Endothelial cell (in vitro differentiated cells): ENCODE measurements at regions not wholly inside any gene's neighbourhood (a gene's known extent, or its start where the extent isn't known, plus 50 kb on each side); places are given as distances from the start of the nearest gene placed in this dataset.
A peak's percentile ranks its signal among the peaks of the same experiment; 100 is the strongest.

Experiments
- DNase-seq: peaks from one replicate; pipeline ENCODE4 v3.0.0; 2021; ENCODE audit warnings: low spot score
- H3K27ac Mint-ChIP-seq: one replicate; pipeline ENCODE4 v1.8.0; 2021; ENCODE audit warnings: mixed read lengths, inconsistent platforms; ENCODE audit not compliant: unreplicated experiment
- H3K27me3 Mint-ChIP-seq: one replicate; pipeline ENCODE4 v1.8.0; 2021; ENCODE audit warnings: mild to moderate bottlenecking, moderate library complexity, mixed read lengths, inconsistent platforms; ENCODE audit not compliant: unreplicated experiment
- H3K36me3 Mint-ChIP-seq: one replicate; pipeline ENCODE4 v1.8.0; 2021; ENCODE audit warnings: mild to moderate bottlenecking, low read depth, mixed read lengths, inconsistent platforms; ENCODE audit not compliant: unreplicated experiment
- H3K4me1 Mint-ChIP-seq: one replicate; pipeline ENCODE4 v1.8.0; 2021; ENCODE audit warnings: mild to moderate bottlenecking, mixed read lengths, inconsistent platforms; ENCODE audit not compliant: unreplicated experiment
- H3K4me3 Mint-ChIP-seq: one replicate; pipeline ENCODE4 v1.8.0; 2021; ENCODE audit warnings: mild to moderate bottlenecking, mixed read lengths, inconsistent platforms; ENCODE audit not compliant: unreplicated experiment
- H3K9me3 Mint-ChIP-seq: one replicate; pipeline ENCODE4 v1.8.0; 2021; ENCODE audit warnings: mixed read lengths, inconsistent platforms; ENCODE audit not compliant: unreplicated experiment
- CTCF ChIP-seq: fragments of 200-600 bp; sonication (generic); IDR thresholded peaks from one replicate; pipeline ENCODE4 v1.5.0; 2021; ENCODE audit warnings: antibody characterized with exemption; ENCODE audit not compliant: unreplicated experiment

GRCh38 chr10:129244298-129244697, 222.7 kb upstream of the MGMT start:
- no peak for TF ChIP-seq CTCF

DNA sequence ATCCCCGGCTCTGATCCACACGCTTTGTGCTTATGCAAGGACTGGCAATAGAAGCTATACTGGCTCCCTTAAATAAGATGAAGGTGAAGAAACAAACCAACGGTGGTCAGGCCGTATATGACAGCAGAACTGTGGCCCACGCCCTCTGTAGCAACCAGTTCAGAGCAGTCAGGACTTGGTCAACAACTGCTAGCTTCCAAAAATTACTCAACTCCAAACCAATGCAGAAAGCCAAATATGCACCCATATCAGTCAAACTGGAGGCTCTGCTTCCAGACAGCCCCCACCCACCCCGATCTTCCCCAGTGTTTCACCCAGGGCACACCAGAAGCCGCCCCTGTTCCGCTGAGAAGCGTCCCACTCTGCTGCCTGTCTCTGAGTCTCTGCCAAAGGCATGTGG, 222.3 kb upstream of the MGMT start:
- H3K9me3 Mint-ChIP-seq = no peaks in the 10 kb centered on the region
- no peak overlapping the region for H3K4me3 Mint-ChIP-seq
- no peaks in the 10 kb centered on the region for H3K36me3 Mint-ChIP-seq
- peaks cover 4% of the 10 kb centered on the region for H3K27me3 Mint-ChIP-seq
- no peak for DNase-seq
- H3K27ac Mint-ChIP-seq = no peak overlapping the region
- no peak for TF ChIP-seq CTCF
- H3K4me1 Mint-ChIP-seq = no peaks in the 10 kb centered on the region

More at GRCh38 chr10:129244298-129244697, 222.7 kb upstream of the MGMT start:
- no peaks in the 10 kb centered on the region for H3K36me3 Mint-ChIP-seq
- H3K9me3 Mint-ChIP-seq = no peaks in the 10 kb centered on the region
- H3K27ac Mint-ChIP-seq = no peak overlapping the region
- DNase-seq = no peak
- H3K4me3 Mint-ChIP-seq = no peak overlapping the region
- peaks cover 4% of the 10 kb centered on the region for H3K27me3 Mint-ChIP-seq
- H3K4me1 Mint-ChIP-seq = no peaks in the 10 kb centered on the region

GRCh38 chr10:129253161-129253864, 213.7 kb upstream of the MGMT start:
- Mint-ChIP-seq H3K27me3 (no peaks in the 10 kb centered on the region), H3K27ac (no peak overlapping the region), H3K9me3 (no peaks in the 10 kb centered on the region), H3K4me3 (no peak overlapping the region), H3K36me3 (peaks cover 5% of the 10 kb centered on the region), H3K4me1 (peaks cover 8% of the 10 kb centered on the region)
- no peak for DNase-seq
- no peak for TF ChIP-seq CTCF

DNA sequence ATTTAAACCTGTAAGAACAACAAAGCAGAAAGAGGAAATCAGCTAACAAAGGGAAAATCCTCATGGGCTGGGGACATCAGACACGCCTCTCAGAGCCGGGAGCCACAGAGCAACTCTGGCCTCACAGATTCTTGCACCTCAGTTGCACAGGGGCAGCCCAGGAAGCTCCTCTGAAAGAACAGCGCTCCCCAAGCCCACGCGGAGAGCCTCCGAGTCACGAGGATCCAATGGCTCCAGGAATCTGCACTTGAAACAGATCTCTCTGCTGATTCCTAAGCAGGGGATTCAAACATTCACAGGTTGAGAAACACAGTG, 213.2 kb upstream of the MGMT start:
- Mint-ChIP-seq H3K27me3 (no peaks in the 10 kb centered on the region), H3K4me3 (no peak overlapping the region), H3K27ac (peak overlapping the region; percentile 33), H3K4me1 (peaks cover 8% of the 10 kb centered on the region), H3K36me3 (peaks cover 5% of the 10 kb centered on the region), H3K9me3 (no peaks in the 10 kb centered on the region)
- no peak for TF ChIP-seq CTCF
- DNase-seq = no peak

GRCh38 chr10:129258283-129258923, 208.6 kb upstream of the MGMT start:
- no peak overlapping the region for H3K4me3 Mint-ChIP-seq
- no peak overlapping the region for H3K27ac Mint-ChIP-seq
- no peak for TF ChIP-seq CTCF
- DNase-seq = no peak
- no peaks in the 10 kb centered on the region for H3K9me3 Mint-ChIP-seq
- H3K27me3 Mint-ChIP-seq = no peaks in the 10 kb centered on the region
- H3K36me3 Mint-ChIP-seq = no peaks in the 10 kb centered on the region
- H3K4me1 Mint-ChIP-seq = peaks cover 5% of the 10 kb centered on the region
